Calu3 (cell line): ENCODE measurements at regions not wholly inside any gene's neighbourhood (a gene's known extent, or its start where the extent isn't known, plus 50 kb on each side); places are given as distances from the start of the nearest gene placed in this dataset.
"Not testable (repeated sequence)": the region's sequence is repeated elsewhere in the genome, so short reads cannot be mapped to it uniquely, and the experiment has no call there.

Source experiments
- BruUV-seq: library from RNA; stranded (reverse); fragments of 400-500 nt; replicated peaks from 2 replicates; lab custom pipeline; 2021; lab: Mats Ljungman, UMichigan
- CTCF ChIA-PET: fragments of 300-600 bp; sonication (Branson Sonifier 250); formaldehyde crosslinking; loops from one replicate; lab custom pipeline; 2022; ENCODE audit warnings: antibody characterized with exemption; lab: Charles Lee
- DNase-seq: peaks from one replicate; pipeline ENCODE4 v3.0.0; 2022
- H3K27ac Mint-ChIP-seq: one replicate; pipeline ENCODE4 v1.8.0; 2022; ENCODE audit warnings: mixed read lengths; ENCODE audit not compliant: unreplicated experiment
- H3K27me3 Mint-ChIP-seq: one replicate; pipeline ENCODE4 v1.8.0; 2022; ENCODE audit warnings: mixed read lengths; ENCODE audit not compliant: unreplicated experiment
- H3K36me3 Mint-ChIP-seq: one replicate; pipeline ENCODE4 v1.8.0; 2022; ENCODE audit warnings: mild to moderate bottlenecking, moderate library complexity, mixed read lengths; ENCODE audit not compliant: insufficient read depth, unreplicated experiment
- H3K4me1 Mint-ChIP-seq: one replicate; pipeline ENCODE4 v1.8.0; 2022; ENCODE audit warnings: mild to moderate bottlenecking, low read depth, mixed read lengths; ENCODE audit not compliant: unreplicated experiment
- H3K4me3 Mint-ChIP-seq: one replicate; pipeline ENCODE4 v1.8.0; 2022; ENCODE audit warnings: mild to moderate bottlenecking, low read depth, moderate library complexity, mixed read lengths; ENCODE audit not compliant: unreplicated experiment
- H3K9me3 Mint-ChIP-seq: one replicate; pipeline ENCODE4 v1.8.0; 2022; ENCODE audit warnings: low read depth, mixed read lengths; ENCODE audit not compliant: unreplicated experiment
- intact Hi-C: fragments of 100-400 bp; cut with micrococcal nuclease; formaldehyde crosslinking; loops from one replicate; pipeline ENCODE4 v1.10.0; 2022; ENCODE audit not compliant: unreplicated experiment
- TF ChIP-seq, protein P1 (sequence below): fragments of 200-600 bp; IDR thresholded peaks from one replicate; pipeline ENCODE4 v1.8.0; 2022; ENCODE audit warnings: antibody characterized with exemption; ENCODE audit not compliant: unreplicated experiment

DNA sequence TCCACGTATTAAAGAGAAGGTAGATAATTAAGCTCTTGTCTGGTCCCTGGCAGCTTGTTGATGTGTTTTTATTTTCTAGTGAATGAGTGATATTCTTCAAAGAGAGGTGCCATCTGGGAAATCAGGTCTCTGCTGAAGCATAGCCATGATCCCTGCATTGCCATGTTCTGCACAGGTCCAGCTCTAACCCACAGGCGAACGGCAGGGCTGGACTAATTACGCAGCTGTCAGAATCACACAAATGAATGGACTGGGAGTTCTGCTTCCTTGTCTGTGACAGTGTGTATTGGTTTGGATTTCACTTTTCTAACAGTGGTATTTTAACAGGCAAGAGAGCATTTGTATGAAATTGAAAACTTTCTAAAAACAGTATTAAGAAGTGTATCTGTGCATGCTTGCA lies 235.6 kb downstream of the FAT3 start:
- Mint-ChIP-seq H3K4me1 (peaks cover 20% of the 10 kb centered on the region), H3K27ac (no peak overlapping the region), H3K9me3 (no peaks in the 10 kb centered on the region), H3K36me3 (no peaks in the 10 kb centered on the region), H3K27me3 (no peaks in the 10 kb centered on the region), H3K4me3 (no peak overlapping the region)
- no peak for DNase-seq
- intact Hi-C loops = no loop called here
- TF ChIP-seq, protein P1, sequence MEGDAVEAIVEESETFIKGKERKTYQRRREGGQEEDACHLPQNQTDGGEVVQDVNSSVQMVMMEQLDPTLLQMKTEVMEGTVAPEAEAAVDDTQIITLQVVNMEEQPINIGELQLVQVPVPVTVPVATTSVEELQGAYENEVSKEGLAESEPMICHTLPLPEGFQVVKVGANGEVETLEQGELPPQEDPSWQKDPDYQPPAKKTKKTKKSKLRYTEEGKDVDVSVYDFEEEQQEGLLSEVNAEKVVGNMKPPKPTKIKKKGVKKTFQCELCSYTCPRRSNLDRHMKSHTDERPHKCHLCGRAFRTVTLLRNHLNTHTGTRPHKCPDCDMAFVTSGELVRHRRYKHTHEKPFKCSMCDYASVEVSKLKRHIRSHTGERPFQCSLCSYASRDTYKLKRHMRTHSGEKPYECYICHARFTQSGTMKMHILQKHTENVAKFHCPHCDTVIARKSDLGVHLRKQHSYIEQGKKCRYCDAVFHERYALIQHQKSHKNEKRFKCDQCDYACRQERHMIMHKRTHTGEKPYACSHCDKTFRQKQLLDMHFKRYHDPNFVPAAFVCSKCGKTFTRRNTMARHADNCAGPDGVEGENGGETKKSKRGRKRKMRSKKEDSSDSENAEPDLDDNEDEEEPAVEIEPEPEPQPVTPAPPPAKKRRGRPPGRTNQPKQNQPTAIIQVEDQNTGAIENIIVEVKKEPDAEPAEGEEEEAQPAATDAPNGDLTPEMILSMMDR = no peak
- no TSS peak for BruUV-seq
- CTCF ChIA-PET = interaction anchor here (0.7 kb wide), 1 partner anchor 22 kb away, joined by 3 read pairs; no protein-coding TSS in a partner anchor

DNA sequence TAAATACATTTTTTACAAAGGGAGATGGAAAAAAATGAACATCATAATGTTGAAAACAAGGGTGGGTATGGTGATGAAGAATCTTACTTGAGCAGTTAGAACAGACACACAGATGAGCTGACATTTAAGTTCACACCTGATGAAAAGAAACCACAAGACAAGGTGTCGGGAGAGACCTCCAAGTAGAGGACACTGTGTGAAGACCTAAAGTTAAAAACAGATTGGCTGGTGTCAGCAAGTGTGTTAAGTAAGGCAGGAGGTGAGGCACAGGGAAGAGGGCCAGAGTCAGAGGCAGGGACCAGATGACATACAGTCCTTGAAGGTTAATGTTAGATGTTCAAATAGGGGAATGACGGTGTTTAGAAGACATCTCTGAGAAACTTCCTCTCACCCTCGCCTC lies 236.8 kb downstream of the FAT3 start:
- peaks cover 20% of the 10 kb centered on the region for H3K4me1 Mint-ChIP-seq
- H3K27me3 Mint-ChIP-seq = no peaks in the 10 kb centered on the region
- no TSS peak for BruUV-seq
- no peak overlapping the region for H3K27ac Mint-ChIP-seq
- CTCF ChIA-PET = no interaction called here
- TF ChIP-seq, protein P1 = no peak
- H3K4me3 Mint-ChIP-seq = no peak overlapping the region
- no peaks in the 10 kb centered on the region for H3K9me3 Mint-ChIP-seq
- intact Hi-C loops = no loop called here
- H3K36me3 Mint-ChIP-seq = no peaks in the 10 kb centered on the region
- no peak for DNase-seq

DNA sequence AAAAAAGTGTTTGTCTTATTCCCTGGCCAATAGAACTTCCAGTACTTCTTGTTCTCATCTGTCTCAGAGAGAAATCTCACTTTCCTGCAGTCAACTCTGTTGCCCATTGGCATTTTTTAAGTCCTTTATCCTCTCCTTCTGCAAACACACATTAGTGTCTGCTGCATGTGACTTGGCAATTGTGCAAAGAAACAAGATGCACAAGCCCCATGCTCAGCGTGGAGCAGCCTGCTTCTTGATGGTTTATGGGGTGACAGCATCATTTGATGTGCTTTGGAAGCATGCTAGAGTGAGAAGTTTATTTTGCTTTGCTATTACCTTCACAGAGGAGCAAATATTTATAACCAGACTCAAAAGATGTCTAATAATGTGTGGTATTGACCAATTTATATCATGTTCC lies 238.2 kb downstream of the FAT3 start:
- CTCF ChIA-PET = no interaction called here
- Mint-ChIP-seq H3K4me1 (peaks cover 20% of the 10 kb centered on the region), H3K36me3 (no peaks in the 10 kb centered on the region), H3K27ac (no peak overlapping the region), H3K9me3 (no peaks in the 10 kb centered on the region), H3K27me3 (no peaks in the 10 kb centered on the region), H3K4me3 (no peak overlapping the region)
- TF ChIP-seq, protein P1 = no peak
- no TSS peak for BruUV-seq
- no peak for DNase-seq
- intact Hi-C loops = no loop called here

DNA sequence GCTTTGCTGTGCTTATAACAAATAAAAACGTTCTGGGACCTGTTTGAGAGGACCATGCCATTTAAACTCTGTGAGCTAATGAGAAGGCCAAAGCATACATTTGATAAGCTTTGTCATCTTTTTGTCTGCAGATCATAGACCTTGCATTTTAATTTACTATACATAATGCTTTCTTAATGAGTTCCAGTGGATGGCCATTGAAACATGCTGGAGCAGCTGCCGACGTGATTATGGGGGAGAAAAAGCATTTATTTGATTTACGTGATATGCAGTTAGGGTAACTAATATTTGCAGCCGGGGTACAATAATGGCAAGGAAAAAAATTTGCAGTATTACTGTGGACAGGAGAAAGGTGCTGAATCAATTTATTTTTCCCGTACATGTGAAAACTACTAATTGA lies 240.2 kb downstream of the FAT3 start:
- Mint-ChIP-seq H3K27ac (no peak overlapping the region), H3K27me3 (no peaks in the 10 kb centered on the region), H3K4me1 (peaks cover 5% of the 10 kb centered on the region), H3K4me3 (no peak overlapping the region), H3K36me3 (no peaks in the 10 kb centered on the region), H3K9me3 (no peaks in the 10 kb centered on the region)
- no TSS peak for BruUV-seq
- intact Hi-C loops = no loop called here
- no peak for DNase-seq
- TF ChIP-seq, protein P1 = no peak
- CTCF ChIA-PET = no interaction called here

DNA sequence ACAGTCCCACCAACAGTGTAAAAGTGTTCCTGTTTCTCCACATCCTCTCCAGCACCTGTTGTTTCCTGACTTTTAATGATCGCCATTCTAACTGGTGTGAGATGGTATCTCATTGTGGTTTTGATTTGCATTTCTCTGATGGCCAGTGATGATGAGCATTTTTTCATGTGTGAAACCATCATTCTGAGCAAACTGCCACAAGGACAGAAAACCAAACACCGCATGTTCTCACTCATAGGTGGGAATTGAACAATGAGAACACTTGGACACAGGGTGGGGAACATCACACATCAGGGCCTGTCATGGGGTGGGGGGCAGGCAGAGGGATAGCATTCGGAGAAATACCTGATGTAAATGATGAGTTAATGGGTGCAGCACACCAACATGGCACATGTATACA lies 240.8 kb downstream of the FAT3 start:
- H3K27ac Mint-ChIP-seq, H3K9me3 Mint-ChIP-seq, H3K27me3 Mint-ChIP-seq, H3K4me3 Mint-ChIP-seq, DNase-seq, H3K36me3 Mint-ChIP-seq, intact Hi-C loops, CTCF ChIA-PET, BruUV-seq, H3K4me1 Mint-ChIP-seq: not testable (repeated sequence)
